ENCODE measurements at regions not wholly inside any gene's neighbourhood (a gene's known extent, or its start where the extent isn't known, plus 50 kb on each side); places are given as distances from the start of the nearest gene placed in this dataset.

GRCh38 chr1:104671684-104672353 lies 922.1 kb downstream of the AMY1C start:
- intact Hi-C loops (cut with DNase I): no loop called here
- TF ChIP-seq CTCF (IDR thresholded peaks at IDR 0.05): no peak
- Histone ChIP-seq H3K27ac (no peak overlapping the region), H3K36me3 (no peaks in the 10 kb centered on the region), H3K4me1 (no peaks in the 10 kb centered on the region), H3K9me3 (no peaks in the 10 kb centered on the region), H3K27me3 (no peaks in the 10 kb centered on the region), H3K4me3 (no peak overlapping the region)
- no peak for DNase-seq (ENCODE audit: low spot score in 2 of 2)

DNA sequence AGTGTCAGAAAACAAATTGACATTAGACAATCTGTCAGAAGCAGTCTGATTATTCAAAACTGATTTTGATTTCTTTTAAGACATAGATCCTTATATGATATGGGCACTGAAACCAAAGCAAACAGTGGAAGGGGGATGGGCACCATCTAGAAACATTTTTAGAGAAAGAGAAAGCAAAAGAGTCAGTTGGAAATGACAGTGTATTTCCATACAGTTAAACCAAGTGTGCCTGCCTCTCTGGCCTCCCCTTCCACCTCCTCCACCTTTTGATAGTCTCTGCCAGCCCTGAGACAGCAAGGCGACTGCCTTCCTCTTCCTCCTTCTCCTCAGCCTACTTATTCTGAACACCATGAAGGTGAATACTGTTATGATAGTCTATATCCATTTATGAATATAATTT lies 949.7 kb downstream of the AMY1C start:
- Histone ChIP-seq H3K36me3 (no peaks in the 10 kb centered on the region), H3K4me3 (no peak overlapping the region), H3K9me3 (no peaks in the 10 kb centered on the region), H3K27ac (no peak overlapping the region), H3K27me3 (no peaks in the 10 kb centered on the region), H3K4me1 (no peaks in the 10 kb centered on the region)
- no peak for DNase-seq (ENCODE audit: low spot score in 2 of 2)
- intact Hi-C loops (cut with DNase I): no loop called here
- TF ChIP-seq CTCF (IDR thresholded peaks at IDR 0.05): no peak

- Histone ChIP-seq H3K4me3 (no peak overlapping the region), H3K9me3 (no peaks in the 10 kb centered on the region), H3K4me1 (no peaks in the 10 kb centered on the region), H3K27me3 (no peaks in the 10 kb centered on the region), H3K27ac (no peak overlapping the region), H3K36me3 (no peaks in the 10 kb centered on the region)
- intact Hi-C loops (cut with DNase I): no loop called here
- TF ChIP-seq CTCF (IDR thresholded peaks at IDR 0.05): no peak
- no peak for DNase-seq (ENCODE audit: low spot score in 2 of 2)
Observed at GRCh38 chr1:104702731-104703130, 953.0 kb downstream of the AMY1C start.

GRCh38 chr1:104706631-104707147 lies 957.0 kb downstream of the AMY1C start:
- no peaks in the 10 kb centered on the region for H3K36me3 ChIP-seq
- no peaks in the 10 kb centered on the region for H3K27me3 ChIP-seq
- no peaks in the 10 kb centered on the region for H3K4me1 ChIP-seq
- TF ChIP-seq CTCF (IDR thresholded peaks at IDR 0.05): no peak
- intact Hi-C loops (cut with DNase I): no loop called here
- no peak for DNase-seq (ENCODE audit: low spot score in 2 of 2)
- no peak overlapping the region for H3K27ac ChIP-seq
- no peak overlapping the region for H3K4me3 ChIP-seq
- no peaks in the 10 kb centered on the region for H3K9me3 ChIP-seq

- Histone ChIP-seq H3K4me3 (no peak overlapping the region), H3K36me3 (no peaks in the 10 kb centered on the region), H3K4me1 (no peaks in the 10 kb centered on the region), H3K27ac (no peak overlapping the region), H3K27me3 (no peaks in the 10 kb centered on the region), H3K9me3 (no peaks in the 10 kb centered on the region)
- TF ChIP-seq CTCF (IDR thresholded peaks at IDR 0.05): no peak
- no peak for DNase-seq (ENCODE audit: low spot score in 2 of 2)
- intact Hi-C loops (cut with DNase I): no loop called here
Observed at GRCh38 chr1:104718752-104719151, 969.1 kb downstream of the AMY1C start.

- intact Hi-C loops (cut with DNase I): no loop called here
- H3K4me1 ChIP-seq: no peaks in the 10 kb centered on the region
- H3K9me3 ChIP-seq: no peaks in the 10 kb centered on the region
- DNase-seq (ENCODE audit: low spot score in 2 of 2): no peak
- no peaks in the 10 kb centered on the region for H3K27me3 ChIP-seq
- H3K36me3 ChIP-seq: no peaks in the 10 kb centered on the region
- H3K27ac ChIP-seq: no peak overlapping the region
- no peak for TF ChIP-seq CTCF (IDR thresholded peaks at IDR 0.05)
- no peak overlapping the region for H3K4me3 ChIP-seq
Observed at GRCh38 chr1:104720741-104721140, 971.0 kb downstream of the AMY1C start.
